ENCODE measurements at regions not wholly inside any gene's neighbourhood (a gene's known extent, or its start where the extent isn't known, plus 50 kb on each side); places are given as distances from the start of the nearest gene placed in this dataset.
"Not testable (repeated sequence)": the region's sequence is repeated elsewhere in the genome, so short reads cannot be mapped to it uniquely, and the experiment has no call there.

DNA sequence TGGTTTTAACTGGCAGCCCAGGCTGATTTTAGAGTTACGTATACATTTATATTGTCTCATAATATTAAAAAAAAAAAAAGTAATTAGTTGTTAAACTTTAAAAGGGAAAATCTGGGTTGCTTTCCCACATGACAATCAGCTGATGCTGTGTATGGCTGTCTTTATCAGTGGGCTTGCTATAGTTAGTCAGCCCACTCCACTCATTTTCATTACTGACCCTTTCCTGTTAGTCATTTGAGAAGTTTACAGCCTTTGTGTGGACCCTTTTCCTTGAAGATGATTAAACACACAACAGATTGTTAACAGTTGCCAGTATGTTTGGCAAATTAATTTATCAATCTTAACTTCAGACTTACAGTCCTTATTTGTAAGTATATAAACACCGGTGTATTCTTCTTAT lies 164.5 kb upstream of the AGR3 start:
- in situ Hi-C loops (cut with MboI; ENCODE audit: low pct_unique_long_range_greater_than_20kb in 2 of 9, low sequenced_read_pairs in 9 of 9, unreplicated experiment in 9 of 9): no loop called here
- ATAC-seq (replicated peaks in 6 of 8): no peak
- Histone ChIP-seq H3K4me1 (replicated peaks in 1 of 2) (peaks cover 0 to 3% of the 10 kb centered on the region in 2 donors), H3K4me3 (no peak overlapping the region), H3K27ac (no peak overlapping the region)
- WGBS, 10 experiments: 75 to 100% (median 100%) methylated on average over 1 to 2 of the region's 2 CpGs; no CpG with 5 or more reads in 1 of the 10 experiments

DNA sequence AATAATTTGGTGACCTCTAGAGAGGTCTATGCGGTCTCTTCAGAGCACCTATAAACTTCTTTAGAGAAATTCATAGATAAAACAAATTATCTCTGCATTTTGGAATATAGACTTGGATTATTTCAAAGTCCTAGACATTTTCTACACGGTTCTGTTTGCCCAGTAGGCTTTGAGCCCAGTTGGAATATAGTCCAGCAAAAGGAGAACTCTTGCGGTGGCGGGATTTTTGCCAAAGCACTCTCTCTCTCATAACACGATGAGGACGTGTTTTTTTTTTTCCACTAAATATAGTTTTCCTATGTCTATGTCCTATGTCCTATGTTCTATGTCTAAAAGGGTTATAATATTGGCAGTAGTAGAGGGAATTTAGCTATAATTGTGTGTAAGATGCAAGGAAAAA lies 164.9 kb upstream of the AGR3 start:
- no peak overlapping the region for H3K4me3 ChIP-seq
- in situ Hi-C loops (cut with MboI; ENCODE audit: low pct_unique_long_range_greater_than_20kb in 2 of 9, low sequenced_read_pairs in 9 of 9, unreplicated experiment in 9 of 9): no loop called here
- WGBS, 10 experiments: 68 to 100% (median 85%) methylated on average over 2 to 6 of the region's 6 CpGs
- peaks cover 0 to under 1% of the 10 kb centered on the region in 2 donors for H3K4me1 ChIP-seq (replicated peaks in 1 of 2)
- ATAC-seq (replicated peaks in 6 of 8): no peak
- H3K27ac ChIP-seq: no peak overlapping the region

DNA sequence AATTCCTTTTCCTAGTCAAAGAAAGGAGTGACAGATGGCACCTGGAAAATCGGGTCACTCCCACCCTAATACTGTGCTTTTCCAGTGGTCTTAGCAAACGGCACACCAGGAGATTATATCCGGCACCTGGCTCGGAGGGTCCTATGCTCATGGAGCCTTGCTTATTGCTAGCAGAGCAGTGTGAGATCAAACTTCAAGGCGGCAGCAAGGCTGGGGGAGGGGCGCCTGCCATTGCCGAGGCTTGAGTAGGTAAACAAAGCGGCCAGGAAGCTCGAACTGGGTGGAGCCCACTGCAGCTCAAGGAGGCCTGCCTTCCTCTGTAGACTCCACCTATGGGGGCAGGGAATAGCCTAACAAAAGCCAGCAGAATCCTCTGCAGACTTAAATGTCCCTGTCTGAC lies 171.4 kb upstream of the AGR3 start:
- WGBS, 10 experiments: 33 to 87% (median 72%) methylated on average over 2 to 5 of the region's 9 CpGs; no CpG with 5 or more reads in 5 of the 10 experiments
- H3K4me3 ChIP-seq; H3K4me1 ChIP-seq (replicated peaks in 1 of 2); H3K27ac ChIP-seq; in situ Hi-C loops (cut with MboI; ENCODE audit: low pct_unique_long_range_greater_than_20kb in 2 of 9, low sequenced_read_pairs in 9 of 9, unreplicated experiment in 9 of 9); ATAC-seq (replicated peaks in 6 of 8): not testable (repeated sequence)

DNA sequence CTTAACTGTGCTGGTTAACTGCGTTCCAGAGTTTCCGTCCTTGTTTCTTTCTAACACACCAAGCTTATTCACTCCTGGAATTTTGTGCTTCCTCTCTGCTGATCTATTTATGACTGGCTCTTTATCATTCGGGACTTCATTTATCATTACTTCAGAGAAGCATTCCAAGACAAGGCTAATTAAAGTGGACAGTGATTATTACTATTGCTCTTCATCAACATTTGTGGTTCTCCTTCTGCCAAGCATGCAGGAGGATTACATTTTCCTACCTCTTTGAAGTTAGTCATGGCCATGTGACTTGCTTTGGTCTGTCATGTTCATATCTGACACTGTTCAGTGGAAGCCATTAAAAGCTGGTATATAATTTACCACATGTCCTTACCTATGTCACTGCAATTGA lies 172.4 kb upstream of the AGR3 start:
- no peak for ATAC-seq (replicated peaks in 6 of 8)
- 83 to 100% (median 92%) methylated on average over 1 to 3 of the region's 3 CpGs; no CpG with 5 or more reads in 1 of the 10 experiments for WGBS, 10 experiments
- in situ Hi-C loops (cut with MboI; ENCODE audit: low pct_unique_long_range_greater_than_20kb in 2 of 9, low sequenced_read_pairs in 9 of 9, unreplicated experiment in 9 of 9): no loop called here

DNA sequence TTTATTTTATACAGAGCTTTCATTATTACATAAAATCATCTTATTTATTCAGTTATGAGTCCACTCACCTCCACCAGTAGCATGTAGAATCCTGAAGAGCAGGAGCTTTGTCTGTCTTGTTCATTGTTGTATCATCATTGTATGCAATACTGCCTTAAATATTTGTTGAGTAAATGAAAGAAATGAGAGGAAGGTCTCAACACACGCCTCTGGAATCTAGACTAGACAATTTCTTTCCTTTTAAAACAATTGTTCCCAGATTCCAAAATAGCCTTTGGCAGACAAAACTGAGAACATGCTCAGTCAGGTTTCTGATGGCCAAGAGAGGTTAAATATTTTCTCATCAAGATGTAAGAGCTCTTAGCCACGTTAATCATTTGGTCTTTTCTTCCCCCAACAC lies 173.1 kb upstream of the AGR3 start:
- ATAC-seq (replicated peaks in 6 of 8): no peak
- 50 to 100% (median 71%) methylated on average over 1 to 2 of the region's 2 CpGs; no CpG with 5 or more reads in 3 of the 10 experiments for WGBS, 10 experiments
- Histone ChIP-seq H3K27ac (no peak overlapping the region), H3K4me1 (replicated peaks in 1 of 2) (no peaks in the 10 kb centered on the region), H3K4me3 (no peak overlapping the region)
- in situ Hi-C loops (cut with MboI; ENCODE audit: low pct_unique_long_range_greater_than_20kb in 2 of 9, low sequenced_read_pairs in 9 of 9, unreplicated experiment in 9 of 9): no loop called here

More for the DNA sequence above, 172.4 kb upstream of the AGR3 start:
- no peak overlapping the region for H3K4me3 ChIP-seq
- H3K4me1 ChIP-seq (replicated peaks in 1 of 2): no peaks in the 10 kb centered on the region
- no peak overlapping the region for H3K27ac ChIP-seq

DNA sequence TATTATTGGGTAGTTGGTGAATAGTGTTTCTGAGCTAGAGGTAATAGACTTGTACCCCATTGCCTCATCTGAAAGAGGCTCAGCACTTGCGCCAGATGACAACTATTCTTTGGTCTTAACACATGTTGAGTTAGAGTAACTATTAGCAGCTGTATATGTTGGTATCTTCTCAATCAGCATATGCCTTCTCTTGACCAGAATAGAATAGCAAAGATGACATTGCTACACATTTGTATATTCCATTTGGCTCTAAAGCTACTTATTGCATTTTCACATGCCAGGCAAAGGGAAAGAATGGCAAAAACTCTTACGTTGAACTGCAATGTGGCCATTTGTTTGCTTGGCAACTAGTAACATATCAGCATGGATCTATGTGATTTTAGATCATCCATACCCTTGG lies 173.8 kb upstream of the AGR3 start:
- peak in 1 of 8 experiments; percentile 21 for ATAC-seq (replicated peaks in 6 of 8)
- H3K4me3 ChIP-seq: no peak overlapping the region
- in situ Hi-C loops (cut with MboI; ENCODE audit: low pct_unique_long_range_greater_than_20kb in 2 of 9, low sequenced_read_pairs in 9 of 9, unreplicated experiment in 9 of 9): no loop called here
- no peak overlapping the region for H3K27ac ChIP-seq
- H3K4me1 ChIP-seq (replicated peaks in 1 of 2): no peaks in the 10 kb centered on the region
- WGBS, 10 experiments: 25 to 100% (median 100%) methylated on average over 1 to 2 of the region's 2 CpGs; no CpG with 5 or more reads in 2 of the 10 experiments

DNA sequence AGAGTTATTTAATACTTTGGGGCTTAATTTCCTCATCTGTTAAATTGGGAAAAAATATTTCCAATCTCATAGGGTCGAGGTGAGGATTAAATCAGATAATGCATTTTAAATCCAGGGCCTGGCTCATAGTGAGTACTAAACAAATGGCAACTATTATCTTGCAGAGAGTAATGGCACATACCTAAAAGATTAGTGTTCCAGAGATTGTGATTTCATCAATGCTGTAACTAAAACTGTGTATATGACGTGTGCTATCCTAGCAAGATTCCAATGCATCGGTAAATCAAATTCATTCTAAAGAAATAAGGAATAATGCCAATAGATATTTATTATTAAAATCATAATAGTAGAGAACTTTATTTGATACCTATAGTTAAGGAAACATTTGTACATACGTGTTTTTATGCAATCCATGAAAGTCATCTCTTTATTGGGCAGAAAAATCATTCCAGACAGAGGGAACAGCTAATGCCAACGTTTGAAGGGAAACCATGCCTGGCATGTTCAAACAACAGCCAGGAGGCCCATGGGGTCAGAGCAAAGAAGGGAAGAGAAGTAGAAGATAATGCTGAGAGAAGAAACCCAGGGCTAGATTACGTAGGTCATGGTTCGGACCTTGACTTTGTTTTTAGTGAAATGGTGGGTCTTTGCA lies 174.8 kb upstream of the AGR3 start:
- no peak for ATAC-seq (replicated peaks in 6 of 8)
- 32 to 95% (median 80%) methylated on average over 3 to 7 of the region's 7 CpGs for WGBS, 10 experiments
- no peak overlapping the region for H3K4me3 ChIP-seq
- H3K27ac ChIP-seq: no peak overlapping the region
- in situ Hi-C loops (cut with MboI; ENCODE audit: low pct_unique_long_range_greater_than_20kb in 2 of 9, low sequenced_read_pairs in 9 of 9, unreplicated experiment in 9 of 9): no loop called here
- H3K4me1 ChIP-seq (replicated peaks in 1 of 2): no peaks in the 10 kb centered on the region

DNA sequence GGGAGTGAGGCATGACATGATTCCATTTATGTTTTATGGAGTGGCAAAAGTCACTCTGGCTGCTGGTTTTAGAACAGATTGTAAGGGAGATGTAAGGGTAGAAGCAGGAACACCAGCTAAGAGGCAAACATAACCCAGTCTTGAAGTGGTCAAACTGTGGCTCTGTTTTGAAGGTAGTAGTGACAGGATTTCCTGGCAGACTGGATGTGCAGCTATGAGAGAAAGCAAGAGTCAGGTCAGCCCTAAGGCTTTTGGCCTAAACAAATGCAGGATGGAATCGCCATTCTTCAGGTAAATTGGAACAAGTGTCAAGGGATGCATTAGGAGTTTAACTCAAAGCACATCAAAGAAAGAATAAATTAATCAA lies 175.3 kb upstream of the AGR3 start:
- in situ Hi-C loops (cut with MboI; ENCODE audit: low pct_unique_long_range_greater_than_20kb in 2 of 9, low sequenced_read_pairs in 9 of 9, unreplicated experiment in 9 of 9): no loop called here
- H3K27ac ChIP-seq: no peak overlapping the region
- 88 to 100% (median 100%) methylated on average over 1 of the region's 1 CpG; no CpG with 5 or more reads in 3 of the 10 experiments for WGBS, 10 experiments
- ATAC-seq (replicated peaks in 6 of 8): no peak
- no peak overlapping the region for H3K4me3 ChIP-seq
- H3K4me1 ChIP-seq (replicated peaks in 1 of 2): no peaks in the 10 kb centered on the region

DNA sequence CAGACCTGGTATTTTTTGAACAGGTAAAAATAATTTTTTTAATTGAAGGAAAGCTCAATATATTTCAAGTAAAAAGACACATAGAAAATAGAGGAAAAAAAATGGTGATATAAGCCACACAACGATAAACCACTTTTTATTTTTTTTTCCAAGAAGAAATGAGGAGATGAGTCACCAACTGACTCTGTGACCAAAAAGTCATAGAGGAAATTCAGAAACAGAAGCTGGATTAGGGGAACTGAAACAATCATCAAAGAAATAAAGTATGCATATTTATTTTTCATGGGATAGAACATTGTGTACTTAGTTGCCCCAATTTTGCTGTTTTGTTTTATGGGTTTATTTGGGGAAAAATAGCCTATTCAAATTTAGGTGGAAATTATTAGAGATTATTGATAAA lies 176.8 kb upstream of the AGR3 start:
- H3K4me3 ChIP-seq: no peak overlapping the region
- H3K4me1 ChIP-seq (replicated peaks in 1 of 2): no peaks in the 10 kb centered on the region
- WGBS, 10 experiments: 0 to 100% (median 93%) methylated on average over 1 of the region's 1 CpG; no CpG with 5 or more reads in 1 of the 10 experiments
- no peak overlapping the region for H3K27ac ChIP-seq
- peak in 1 of 8 experiments; percentile 41 for ATAC-seq (replicated peaks in 6 of 8)
- in situ Hi-C loops (cut with MboI; ENCODE audit: low pct_unique_long_range_greater_than_20kb in 2 of 9, low sequenced_read_pairs in 9 of 9, unreplicated experiment in 9 of 9): no loop called here

DNA sequence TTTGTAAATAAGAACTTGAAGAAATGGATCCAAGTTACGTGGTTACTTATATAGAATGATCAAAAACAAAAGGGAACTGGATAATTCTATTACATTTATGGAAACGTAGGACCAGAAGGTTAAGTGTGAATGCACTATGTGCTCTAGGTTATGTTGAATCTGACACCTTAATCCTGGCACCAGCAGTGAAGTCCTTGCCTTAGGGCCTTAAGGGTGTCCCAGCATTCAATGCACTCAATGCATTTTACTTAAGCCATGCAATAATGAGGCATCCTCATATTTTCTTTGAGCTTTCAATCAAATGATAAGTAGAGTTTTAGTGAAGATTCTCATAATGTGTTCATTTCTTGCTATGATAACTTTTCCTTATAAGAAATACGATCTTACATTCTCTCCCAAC lies 178.3 kb upstream of the AGR3 start:
- no peak for ATAC-seq (replicated peaks in 6 of 8)
- WGBS, 10 experiments: 79 to 100% (median 89%) methylated on average over 2 to 3 of the region's 3 CpGs

DNA sequence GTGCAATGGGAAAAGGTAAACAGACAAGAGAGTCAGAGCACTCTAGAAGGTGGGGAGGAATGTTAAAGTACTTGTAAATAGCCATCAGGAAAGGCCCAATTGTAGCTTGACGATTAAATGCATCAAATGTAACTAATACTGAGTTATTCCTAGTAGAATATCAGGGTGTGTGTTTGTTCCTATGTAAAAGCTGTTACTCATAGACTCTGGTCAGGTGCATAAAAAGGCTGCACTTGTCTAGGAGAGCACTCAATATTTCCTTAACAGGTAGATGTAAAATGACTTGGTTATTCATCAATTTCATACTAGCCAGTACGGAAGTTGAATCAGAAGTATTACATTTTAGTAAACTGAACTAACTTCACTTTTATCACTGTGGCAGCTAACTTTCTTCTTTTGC lies 179.7 kb upstream of the AGR3 start:
- WGBS, 10 experiments: 46 to 94% (median 87%) methylated on average over 2 of the region's 2 CpGs; no CpG with 5 or more reads in 1 of the 10 experiments
- Histone ChIP-seq H3K4me3 (no peak overlapping the region), H3K4me1 (replicated peaks in 1 of 2) (no peaks in the 10 kb centered on the region), H3K27ac (no peak overlapping the region)
- in situ Hi-C loops (cut with MboI; ENCODE audit: low pct_unique_long_range_greater_than_20kb in 2 of 9, low sequenced_read_pairs in 9 of 9, unreplicated experiment in 9 of 9): no loop called here
- ATAC-seq (replicated peaks in 6 of 8): peak in 1 of 8 experiments; percentile 32

More for the DNA sequence above, 178.3 kb upstream of the AGR3 start:
- Histone ChIP-seq H3K4me1 (replicated peaks in 1 of 2) (no peaks in the 10 kb centered on the region), H3K27ac (no peak overlapping the region), H3K4me3 (no peak overlapping the region)
- in situ Hi-C loops (cut with MboI; ENCODE audit: low pct_unique_long_range_greater_than_20kb in 2 of 9, low sequenced_read_pairs in 9 of 9, unreplicated experiment in 9 of 9): no loop called here

DNA sequence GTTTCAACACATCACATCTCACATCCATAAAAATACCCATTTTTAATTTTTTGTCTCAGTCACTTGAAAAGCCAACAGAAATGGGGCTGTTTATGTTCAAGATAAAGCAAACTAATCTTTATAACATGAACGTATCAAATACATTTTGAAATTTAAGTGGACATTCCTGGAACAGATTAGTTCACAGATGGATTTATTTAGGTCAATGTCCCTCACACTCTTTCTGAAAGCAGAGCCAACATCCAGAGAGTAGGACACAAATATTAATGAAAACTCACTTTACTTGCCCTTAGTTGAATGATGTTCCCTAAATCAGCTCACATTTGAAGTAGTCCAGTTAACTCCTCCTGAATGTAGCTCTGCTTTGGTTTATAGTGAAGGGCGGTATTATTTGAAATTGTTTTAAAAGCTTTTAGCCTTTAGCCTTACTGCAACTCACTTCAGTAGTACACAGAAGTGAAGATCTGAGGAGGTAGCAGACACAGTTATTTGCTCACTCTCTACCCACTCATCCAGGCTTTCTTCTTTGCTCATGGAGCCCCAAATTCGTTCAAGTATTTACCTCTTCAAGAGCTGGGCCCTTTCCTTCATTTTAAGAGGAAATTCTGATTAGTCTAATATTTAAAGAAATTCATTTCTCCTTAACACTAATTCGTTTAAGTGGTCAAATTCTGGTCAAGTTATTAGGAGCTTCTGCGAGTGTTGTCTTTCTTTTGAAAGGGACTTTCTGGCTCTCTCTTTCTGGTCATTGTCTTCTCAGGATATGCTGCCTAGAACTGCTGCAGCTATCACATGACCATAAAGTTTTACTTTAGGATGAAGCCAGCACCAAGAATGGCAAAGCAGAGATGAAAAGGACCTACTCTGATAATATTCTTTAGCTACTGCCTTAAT lies 180.6 kb upstream of the AGR3 start:
- Histone ChIP-seq H3K27ac (no peak overlapping the region), H3K4me3 (no peak overlapping the region), H3K4me1 (replicated peaks in 1 of 2) (no peaks in the 10 kb centered on the region)
- in situ Hi-C loops (cut with MboI; ENCODE audit: low pct_unique_long_range_greater_than_20kb in 2 of 9, low sequenced_read_pairs in 9 of 9, unreplicated experiment in 9 of 9): no loop called here
- ATAC-seq (replicated peaks in 6 of 8): no peak
- WGBS, 10 experiments: 22 to 74% (median 62%) methylated on average over 3 to 5 of the region's 5 CpGs

DNA sequence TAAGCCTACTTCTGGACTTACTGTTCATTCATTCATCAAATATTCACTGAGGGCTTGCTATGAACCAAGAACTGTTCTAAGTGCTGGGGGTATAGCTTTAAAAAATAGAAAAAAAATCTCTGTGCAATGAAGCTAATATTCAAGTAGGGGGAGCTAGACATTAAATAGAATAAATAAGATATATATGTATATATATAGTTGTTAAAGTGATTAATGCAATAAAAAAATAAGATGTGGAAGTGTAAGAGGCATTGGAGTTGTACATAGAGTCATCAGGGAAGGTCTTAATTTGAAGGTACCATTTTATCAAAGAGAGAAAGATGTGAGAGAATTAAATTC lies 181.2 kb upstream of the AGR3 start:
- no peak for ATAC-seq (replicated peaks in 6 of 8)
- no peak overlapping the region for H3K27ac ChIP-seq
- no peaks in the 10 kb centered on the region for H3K4me1 ChIP-seq (replicated peaks in 1 of 2)
- H3K4me3 ChIP-seq: no peak overlapping the region
- in situ Hi-C loops (cut with MboI; ENCODE audit: low pct_unique_long_range_greater_than_20kb in 2 of 9, low sequenced_read_pairs in 9 of 9, unreplicated experiment in 9 of 9): no loop called here
